GM23338 (cell line): ENCODE measurements at regions not wholly inside any gene's neighbourhood (a gene's known extent, or its start where the extent isn't known, plus 50 kb on each side); places are given as distances from the start of the nearest gene placed in this dataset.

Experiments used
- ATAC-seq: fragments of 200-7000 bp; cut with Tn5 transposase; 3 replicates; pipeline ENCODE4 v1.9.1; 2020
- DNase-seq: peaks from one replicate; pipeline ENCODE4 v3.0.0-alpha.2; 2015; ENCODE audit warnings: low spot score
- H2AFZ ChIP-seq: fragments of 200-600 bp; sonication (generic); 2 replicates; pipeline ENCODE4 v1.8.0; 2016; ENCODE audit warnings: antibody characterized with exemption, mild to moderate bottlenecking, moderate library complexity
- H3F3A ChIP-seq: fragments of 200-600 bp; sonication (generic); replicated peaks from 2 replicates; pipeline ENCODE4 v1.8.0; 2017; ENCODE audit warnings: antibody characterized with exemption, mixed run types, low read depth
- H3K27ac ChIP-seq: fragments of 200-600 bp; sonication (generic); 2 replicates; pipeline ENCODE4 v1.6.1; 2016; ENCODE audit warnings: low read depth
- H3K27me3 ChIP-seq: fragments of 200-600 bp; sonication (generic); 2 replicates; pipeline ENCODE4 v1.8.0; 2016; ENCODE audit warnings: mild to moderate bottlenecking, mixed run types, moderate library complexity; ENCODE audit not compliant: insufficient read depth
- H3K36me3 ChIP-seq: fragments of 200-600 bp; sonication (generic); 2 replicates; pipeline ENCODE4 v1.8.0; 2016; ENCODE audit warnings: mild to moderate bottlenecking; ENCODE audit not compliant: insufficient read depth
- H3K4me1 ChIP-seq: fragments of 200-600 bp; sonication (generic); 2 replicates; pipeline ENCODE4 v1.8.0; 2016; ENCODE audit warnings: mild to moderate bottlenecking, moderate library complexity; ENCODE audit not compliant: insufficient read depth
- H3K4me2 ChIP-seq: fragments of 200-600 bp; sonication (generic); 2 replicates; pipeline ENCODE4 v1.7.1; 2017; ENCODE audit warnings: mixed run types
- H3K4me3 ChIP-seq: fragments of 200-600 bp; sonication (generic); 2 replicates; pipeline ENCODE4 v1.6.1; 2016; ENCODE audit warnings: mixed run types
- H3K79me2 ChIP-seq: fragments of 200-600 bp; sonication (generic); replicated peaks from 2 replicates; pipeline ENCODE4 v1.8.0; 2017; ENCODE audit warnings: mild to moderate bottlenecking; ENCODE audit not compliant: insufficient read depth
- H3K9me2 ChIP-seq: fragments of 200-600 bp; sonication (generic); 2 replicates; pipeline ENCODE4 v1.8.0; 2017; ENCODE audit not compliant: insufficient read depth
- H4K20me1 ChIP-seq: fragments of 200-600 bp; sonication (generic); replicated peaks from 2 replicates; pipeline ENCODE4 v1.8.0; 2017; ENCODE audit warnings: mild to moderate bottlenecking; ENCODE audit not compliant: insufficient read depth
- H3K27ac Mint-ChIP-seq: 2 replicates; pipeline ENCODE4 v1.8.0; 2020; ENCODE audit warnings: inconsistent platforms, mild to moderate bottlenecking, moderate library complexity, mixed read lengths
- H3K27me3 Mint-ChIP-seq: 3 replicates; pipeline ENCODE4 v1.8.0; 2022; ENCODE audit warnings: low read depth, mild to moderate bottlenecking, moderate library complexity, mixed read lengths, inconsistent platforms; ENCODE audit not compliant: insufficient read depth, poor library complexity
- H3K36me3 Mint-ChIP-seq: 3 replicates; pipeline ENCODE4 v1.8.0; 2021; ENCODE audit warnings: low read depth, mild to moderate bottlenecking, inconsistent platforms, moderate library complexity, mixed read lengths
- H3K4me1 Mint-ChIP-seq: 3 replicates; pipeline ENCODE4 v1.8.0; 2020; ENCODE audit warnings: mild to moderate bottlenecking, inconsistent platforms, mixed read lengths
- H3K4me3 Mint-ChIP-seq: 3 replicates; pipeline ENCODE4 v1.8.0; 2021; ENCODE audit warnings: moderate library complexity, mild to moderate bottlenecking, inconsistent platforms, mixed read lengths
- H3K9me3 Mint-ChIP-seq: 3 replicates; pipeline ENCODE4 v1.8.0; 2020; ENCODE audit warnings: moderate library complexity, mild to moderate bottlenecking, inconsistent platforms, mixed read lengths
- CREB1 ChIP-seq: fragments of 250-450 bp; sonication (Bioruptor Pico); IDR thresholded peaks from 2 replicates; pipeline ENCODE4 v1.5.0; 2020; ENCODE audit warnings: low read depth, mild to moderate bottlenecking, moderate library complexity
- EZH2 ChIP-seq: fragments of 200-600 bp; sonication (generic); IDR thresholded peaks from one replicate; pipeline ENCODE4 v1.8.0; 2017; ENCODE audit warnings: antibody characterized with exemption, mild to moderate bottlenecking, low read depth; ENCODE audit not compliant: unreplicated experiment
- JUNB ChIP-seq: IDR thresholded peaks from one replicate; pipeline ENCODE4 v1.6.1; 2016; ENCODE audit warnings: antibody characterized with exemption; ENCODE audit not compliant: unreplicated experiment
- ZNF114 ChIP-seq: fragments of 250-450 bp; sonication (Bioruptor Pico); IDR thresholded peaks from 2 replicates; pipeline ENCODE4 v1.5.0; 2020; ENCODE audit warnings: mild to moderate bottlenecking, moderate library complexity
- ZNF331 ChIP-seq: fragments of 250-450 bp; sonication (Bioruptor Pico); IDR thresholded peaks from 2 replicates; pipeline ENCODE4 v1.5.0; 2020; ENCODE audit warnings: low read depth, mild to moderate bottlenecking, moderate library complexity
- TF ChIP-seq, protein P1 (sequence below): fragments of 250-450 bp; sonication (Bioruptor Pico); IDR thresholded peaks from 2 replicates; pipeline ENCODE4 v1.5.0; 2020; ENCODE audit warnings: mild to moderate bottlenecking, moderate library complexity
- TF ChIP-seq, protein P2 (sequence below), 2 experiments: fragments of 200-600 bp in 1 of 2; sonication (generic) in 1 of 2; conservative IDR thresholded peaks; 2 replicates each; pipeline versions ENCODE4 v1.5.1 to v1.6.1; 2016 to 2017; ENCODE audit warnings: antibody characterized with exemption in 2 of 2, low read depth in 2 of 2, mild to moderate bottlenecking in 2 of 2, moderate library complexity in 1 of 2
- TF ChIP-seq, protein P3 (sequence below): IDR thresholded peaks from 2 replicates; pipeline ENCODE4 v1.6.1; 2016; ENCODE audit warnings: antibody characterized with exemption

DNA sequence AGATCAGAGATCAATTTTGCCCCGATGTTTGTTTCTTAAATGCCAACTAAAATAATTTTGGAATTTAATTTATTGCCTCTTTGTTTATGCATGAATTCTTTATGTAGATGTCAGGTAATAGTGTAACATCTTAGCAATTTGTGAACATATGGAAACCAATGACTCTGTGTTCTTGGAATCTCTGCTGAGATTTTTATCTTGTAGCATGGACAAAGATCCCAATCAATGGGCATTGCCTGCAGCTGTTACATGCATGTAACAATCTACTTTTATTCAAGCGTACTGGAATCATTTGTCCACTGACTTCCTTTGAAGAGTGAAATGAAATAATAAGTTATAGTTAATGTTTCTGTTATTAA, 61.6 kb upstream of the ARSJ start (continued):
- TF ChIP-seq, protein P1, sequence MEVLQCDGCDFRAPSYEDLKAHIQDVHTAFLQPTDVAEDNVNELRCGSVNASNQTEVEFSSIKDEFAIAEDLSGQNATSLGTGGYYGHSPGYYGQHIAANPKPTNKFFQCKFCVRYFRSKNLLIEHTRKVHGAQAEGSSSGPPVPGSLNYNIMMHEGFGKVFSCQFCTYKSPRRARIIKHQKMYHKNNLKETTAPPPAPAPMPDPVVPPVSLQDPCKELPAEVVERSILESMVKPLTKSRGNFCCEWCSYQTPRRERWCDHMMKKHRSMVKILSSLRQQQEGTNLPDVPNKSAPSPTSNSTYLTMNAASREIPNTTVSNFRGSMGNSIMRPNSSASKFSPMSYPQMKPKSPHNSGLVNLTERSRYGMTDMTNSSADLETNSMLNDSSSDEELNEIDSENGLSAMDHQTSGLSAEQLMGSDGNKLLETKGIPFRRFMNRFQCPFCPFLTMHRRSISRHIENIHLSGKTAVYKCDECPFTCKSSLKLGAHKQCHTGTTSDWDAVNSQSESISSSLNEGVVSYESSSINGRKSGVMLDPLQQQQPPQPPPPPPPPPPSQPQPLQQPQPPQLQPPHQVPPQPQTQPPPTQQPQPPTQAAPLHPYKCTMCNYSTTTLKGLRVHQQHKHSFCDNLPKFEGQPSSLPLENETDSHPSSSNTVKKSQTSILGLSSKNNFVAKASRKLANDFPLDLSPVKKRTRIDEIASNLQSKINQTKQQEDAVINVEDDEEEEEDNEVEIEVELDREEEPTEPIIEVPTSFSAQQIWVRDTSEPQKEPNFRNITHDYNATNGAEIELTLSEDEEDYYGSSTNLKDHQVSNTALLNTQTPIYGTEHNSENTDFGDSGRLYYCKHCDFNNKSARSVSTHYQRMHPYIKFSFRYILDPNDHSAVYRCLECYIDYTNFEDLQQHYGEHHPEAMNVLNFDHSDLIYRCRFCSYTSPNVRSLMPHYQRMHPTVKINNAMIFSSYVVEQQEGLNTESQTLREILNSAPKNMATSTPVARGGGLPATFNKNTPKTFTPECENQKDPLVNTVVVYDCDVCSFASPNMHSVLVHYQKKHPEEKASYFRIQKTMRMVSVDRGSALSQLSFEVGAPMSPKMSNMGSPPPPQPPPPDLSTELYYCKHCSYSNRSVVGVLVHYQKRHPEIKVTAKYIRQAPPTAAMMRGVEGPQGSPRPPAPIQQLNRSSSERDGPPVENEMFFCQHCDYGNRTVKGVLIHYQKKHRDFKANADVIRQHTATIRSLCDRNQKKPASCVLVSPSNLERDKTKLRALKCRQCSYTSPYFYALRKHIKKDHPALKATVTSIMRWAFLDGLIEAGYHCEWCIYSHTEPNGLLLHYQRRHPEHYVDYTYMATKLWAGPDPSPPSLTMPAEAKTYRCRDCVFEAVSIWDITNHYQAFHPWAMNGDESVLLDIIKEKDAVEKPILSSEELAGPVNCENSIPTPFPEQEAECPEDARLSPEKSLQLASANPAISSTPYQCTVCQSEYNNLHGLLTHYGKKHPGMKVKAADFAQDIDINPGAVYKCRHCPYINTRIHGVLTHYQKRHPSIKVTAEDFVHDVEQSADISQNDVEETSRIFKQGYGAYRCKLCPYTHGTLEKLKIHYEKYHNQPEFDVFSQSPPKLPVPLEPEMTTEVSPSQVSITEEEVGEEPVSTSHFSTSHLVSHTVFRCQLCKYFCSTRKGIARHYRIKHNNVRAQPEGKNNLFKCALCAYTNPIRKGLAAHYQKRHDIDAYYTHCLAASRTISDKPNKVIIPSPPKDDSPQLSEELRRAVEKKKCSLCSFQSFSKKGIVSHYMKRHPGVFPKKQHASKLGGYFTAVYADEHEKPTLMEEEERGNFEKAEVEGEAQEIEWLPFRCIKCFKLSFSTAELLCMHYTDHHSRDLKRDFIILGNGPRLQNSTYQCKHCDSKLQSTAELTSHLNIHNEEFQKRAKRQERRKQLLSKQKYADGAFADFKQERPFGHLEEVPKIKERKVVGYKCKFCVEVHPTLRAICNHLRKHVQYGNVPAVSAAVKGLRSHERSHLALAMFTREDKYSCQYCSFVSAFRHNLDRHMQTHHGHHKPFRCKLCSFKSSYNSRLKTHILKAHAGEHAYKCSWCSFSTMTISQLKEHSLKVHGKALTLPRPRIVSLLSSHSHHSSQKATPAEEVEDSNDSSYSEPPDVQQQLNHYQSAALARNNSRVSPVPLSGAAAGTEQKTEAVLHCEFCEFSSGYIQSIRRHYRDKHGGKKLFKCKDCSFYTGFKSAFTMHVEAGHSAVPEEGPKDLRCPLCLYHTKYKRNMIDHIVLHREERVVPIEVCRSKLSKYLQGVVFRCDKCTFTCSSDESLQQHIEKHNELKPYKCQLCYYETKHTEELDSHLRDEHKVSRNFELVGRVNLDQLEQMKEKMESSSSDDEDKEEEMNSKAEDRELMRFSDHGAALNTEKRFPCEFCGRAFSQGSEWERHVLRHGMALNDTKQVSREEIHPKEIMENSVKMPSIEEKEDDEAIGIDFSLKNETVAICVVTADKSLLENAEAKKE (CRISPR knock-in tag) = no peak
- TF ChIP-seq CREB1 (CRISPR knock-in tag) (no peak), JUNB (no peak), EZH2 (no peak), ZNF331 (CRISPR knock-in tag) (no peak)

DNA sequence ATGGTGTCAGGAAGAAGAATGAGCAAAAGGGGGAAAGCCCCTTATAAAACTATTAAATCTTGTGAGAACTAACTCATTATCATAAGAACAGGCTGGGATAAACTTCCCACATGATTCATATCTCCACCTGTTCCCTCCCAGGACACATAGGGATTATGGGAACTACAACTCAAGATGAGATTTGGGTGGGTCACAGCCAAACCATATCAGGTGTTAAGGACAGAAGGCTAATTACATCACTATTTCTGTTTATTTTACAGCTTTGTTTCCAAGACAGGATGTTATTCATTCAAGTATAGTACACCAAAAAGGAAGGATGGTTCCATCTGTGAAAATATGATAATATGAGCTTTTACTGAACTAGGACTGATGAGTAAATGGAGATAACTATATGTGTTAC, 63.7 kb upstream of the ARSJ start:
- no peak overlapping the region for H3K27ac Mint-ChIP-seq
- H3K27me3 Mint-ChIP-seq = no peaks in the 10 kb centered on the region
- no peaks in the 10 kb centered on the region for H3K36me3 Mint-ChIP-seq
- Histone ChIP-seq H3K4me2 (no peak overlapping the region), H3K36me3 (no peaks in the 10 kb centered on the region), H3K79me2 (no peaks in the 10 kb centered on the region), H3K4me3 (no peak overlapping the region), H2AFZ (no peak overlapping the region), H3K9me2 (no peaks in the 10 kb centered on the region), H3K27me3 (no peaks in the 10 kb centered on the region), H3F3A (no peaks in the 10 kb centered on the region), H4K20me1 (no peaks in the 10 kb centered on the region), H3K27ac (no peak overlapping the region), H3K4me1 (no peaks in the 10 kb centered on the region)
- no peaks in the 10 kb centered on the region for H3K4me1 Mint-ChIP-seq
- H3K4me3 Mint-ChIP-seq = no peak overlapping the region
- no peak for ATAC-seq
- no peak for DNase-seq
- no peaks in the 10 kb centered on the region for H3K9me3 Mint-ChIP-seq
- TF ChIP-seq, protein P2, sequence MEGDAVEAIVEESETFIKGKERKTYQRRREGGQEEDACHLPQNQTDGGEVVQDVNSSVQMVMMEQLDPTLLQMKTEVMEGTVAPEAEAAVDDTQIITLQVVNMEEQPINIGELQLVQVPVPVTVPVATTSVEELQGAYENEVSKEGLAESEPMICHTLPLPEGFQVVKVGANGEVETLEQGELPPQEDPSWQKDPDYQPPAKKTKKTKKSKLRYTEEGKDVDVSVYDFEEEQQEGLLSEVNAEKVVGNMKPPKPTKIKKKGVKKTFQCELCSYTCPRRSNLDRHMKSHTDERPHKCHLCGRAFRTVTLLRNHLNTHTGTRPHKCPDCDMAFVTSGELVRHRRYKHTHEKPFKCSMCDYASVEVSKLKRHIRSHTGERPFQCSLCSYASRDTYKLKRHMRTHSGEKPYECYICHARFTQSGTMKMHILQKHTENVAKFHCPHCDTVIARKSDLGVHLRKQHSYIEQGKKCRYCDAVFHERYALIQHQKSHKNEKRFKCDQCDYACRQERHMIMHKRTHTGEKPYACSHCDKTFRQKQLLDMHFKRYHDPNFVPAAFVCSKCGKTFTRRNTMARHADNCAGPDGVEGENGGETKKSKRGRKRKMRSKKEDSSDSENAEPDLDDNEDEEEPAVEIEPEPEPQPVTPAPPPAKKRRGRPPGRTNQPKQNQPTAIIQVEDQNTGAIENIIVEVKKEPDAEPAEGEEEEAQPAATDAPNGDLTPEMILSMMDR (conservative IDR thresholded peaks at IDR 0.05; ENCODE audit: low read depth in 2 of 2) = no peak
- TF ChIP-seq, protein P3, sequence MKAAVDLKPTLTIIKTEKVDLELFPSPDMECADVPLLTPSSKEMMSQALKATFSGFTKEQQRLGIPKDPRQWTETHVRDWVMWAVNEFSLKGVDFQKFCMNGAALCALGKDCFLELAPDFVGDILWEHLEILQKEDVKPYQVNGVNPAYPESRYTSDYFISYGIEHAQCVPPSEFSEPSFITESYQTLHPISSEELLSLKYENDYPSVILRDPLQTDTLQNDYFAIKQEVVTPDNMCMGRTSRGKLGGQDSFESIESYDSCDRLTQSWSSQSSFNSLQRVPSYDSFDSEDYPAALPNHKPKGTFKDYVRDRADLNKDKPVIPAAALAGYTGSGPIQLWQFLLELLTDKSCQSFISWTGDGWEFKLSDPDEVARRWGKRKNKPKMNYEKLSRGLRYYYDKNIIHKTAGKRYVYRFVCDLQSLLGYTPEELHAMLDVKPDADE = no peak
- no peak for TF ChIP-seq ZNF114
